SK-N-SH (cell line): ENCODE measurements at regions not wholly inside any gene's neighbourhood (a gene's known extent, or its start where the extent isn't known, plus 50 kb on each side); places are given as distances from the start of the nearest gene placed in this dataset.
"Not testable (repeated sequence)": the region's sequence is repeated elsewhere in the genome, so short reads cannot be mapped to it uniquely, and the experiment has no call there.

ENCODE experiments used
- CTCF ChIA-PET: fragments of 300-600, 350-600 bp; formaldehyde crosslinking; extraction: SDS; loops from one replicate; lab custom pipeline; 2021; lab: Yijun Ruan, JAX
- POLR2A ChIA-PET: fragments of 350-600 bp; sonication (Branson Sonifier 250); formaldehyde crosslinking; extraction: SDS; loops from one replicate; lab custom pipeline; 2020; ENCODE audit warnings: antibody characterized with exemption, inconsistent platforms; lab: Yijun Ruan, JAX
- DNase-seq: peaks from one replicate; pipeline ENCODE4 v3.0.0; 2012
- H2AFZ ChIP-seq: fragments of 200-600 bp; sonication (generic); 2 replicates; pipeline ENCODE4 v1.8.1; 2016; ENCODE audit warnings: antibody characterized with exemption, mild to moderate bottlenecking, low read depth
- H3F3A ChIP-seq: fragments of 200-600 bp; sonication (generic); replicated peaks from 2 replicates; pipeline ENCODE3; 2016; ENCODE audit warnings: antibody characterized with exemption, mild to moderate bottlenecking; ENCODE audit not compliant: insufficient read depth
- H3K27ac ChIP-seq, 2 experiments: fragments of 200-500 bp in 1 of 2; fragments of 200-600 bp in 1 of 2; sonication (Bioruptor generic) in 1 of 2; sonication (generic), shearing (Covaris generic) in 1 of 2; 2 replicates each; pipeline versions ENCODE4 v1.5.1 to v1.6.1; 2014 to 2016; ENCODE audit warnings: low read depth in 2 of 2, inconsistent platforms in 1 of 2, low read length in 1 of 2, mild to moderate bottlenecking in 1 of 2, mixed read lengths in 1 of 2
- H3K27me3 ChIP-seq: fragments of 200-600 bp; sonication (generic), shearing (Covaris generic); 2 replicates; pipeline ENCODE4 v1.6.1; 2016; ENCODE audit warnings: mixed run types; ENCODE audit not compliant: insufficient read depth
- H3K36me3 ChIP-seq, 2 experiments: fragments of 200-500 bp in 1 of 2; fragments of 200-600 bp in 1 of 2; sonication (Bioruptor generic) in 1 of 2; sonication (generic) in 1 of 2; replicated peaks in 1 of 2; 2 replicates each; pipeline versions ENCODE3 to v1.5.1; 2014 to 2016; ENCODE audit warnings: low read length in 1 of 2, mild to moderate bottlenecking in 1 of 2; ENCODE audit not compliant: insufficient read depth in 2 of 2, control insufficient read depth in 1 of 2
- H3K4me1 ChIP-seq, 2 experiments: fragments of 200-500 bp in 1 of 2; fragments of 200-600 bp in 1 of 2; sonication (Bioruptor generic) in 1 of 2; sonication (generic), shearing (Covaris generic) in 1 of 2; 2 replicates each; pipeline versions ENCODE4 v1.5.1 to v1.6.1; 2014 to 2016; ENCODE audit warnings: low read depth in 1 of 2, low read length in 1 of 2, mixed run types in 1 of 2; ENCODE audit not compliant: insufficient read depth in 2 of 2, control insufficient read depth in 1 of 2
- H3K4me2 ChIP-seq: fragments of 200-600 bp; sonication (generic), shearing (Covaris generic); 2 replicates; pipeline ENCODE4 v1.6.1; 2017; ENCODE audit warnings: mixed run types
- H3K4me3 ChIP-seq, 2 experiments: fragments of 200-500 bp in 1 of 2; fragments of 200-600 bp in 1 of 2; sonication (Bioruptor generic) in 1 of 2; sonication (generic), shearing (Covaris generic) in 1 of 2; 2 replicates each; pipeline versions ENCODE4 v1.5.1 to v1.8.1; 2014 to 2016; ENCODE audit warnings: low read depth in 2 of 2, inconsistent platforms in 1 of 2, low read length in 1 of 2, mild to moderate bottlenecking in 1 of 2, mixed read lengths in 1 of 2, moderate library complexity in 1 of 2
- H3K79me2 ChIP-seq: fragments of 200-600 bp; sonication (generic); 2 replicates; pipeline ENCODE4 v1.8.1; 2017; ENCODE audit warnings: mild to moderate bottlenecking; ENCODE audit not compliant: insufficient read depth
- H3K9ac ChIP-seq: fragments of 200-600 bp; sonication (generic); 2 replicates; pipeline ENCODE4 v1.6.1; 2017; ENCODE audit warnings: mixed run types
- H3K9me2 ChIP-seq: fragments of 200-600 bp; sonication (generic); 2 replicates; pipeline ENCODE4 v1.6.1; 2017; ENCODE audit warnings: mixed run types
- H3K9me3 ChIP-seq: fragments of 200-600 bp; sonication (generic); 2 replicates; pipeline ENCODE4 v1.6.1; 2017; ENCODE audit warnings: mixed run types, mild to moderate bottlenecking, moderate library complexity
- H4K20me1 ChIP-seq: fragments of 200-600 bp; sonication (generic); 2 replicates; pipeline ENCODE4 v1.6.1; 2017; ENCODE audit warnings: mild to moderate bottlenecking, mixed run types; ENCODE audit not compliant: insufficient read depth
- ELF1 ChIP-seq: IDR thresholded peaks from 2 replicates; pipeline ENCODE4 v1.4.0; 2012
- EZH2phosphoT487 ChIP-seq: fragments of 200-600 bp; sonication (generic); IDR thresholded peaks from 2 replicates; pipeline ENCODE4 v1.6.1; 2017; ENCODE audit warnings: low read depth, mixed run types, mild to moderate bottlenecking, antibody characterized with exemption, moderate library complexity, borderline replicate concordance
- FOXJ3 ChIP-seq: sonication (generic); formaldehyde crosslinking; IDR thresholded peaks from 2 replicates; pipeline ENCODE4 v1.5.1; 2020; ENCODE audit warnings: mild to moderate bottlenecking, missing genetic modification reagents
- FOXM1 ChIP-seq: IDR thresholded peaks from 2 replicates; pipeline ENCODE4 v1.4.0; 2012; ENCODE audit warnings: low read depth, mild to moderate bottlenecking
- IRF3 ChIP-seq: fragments of 150-350 bp; IDR thresholded peaks from 2 replicates; pipeline ENCODE4 v1.6.1; 2016; ENCODE audit warnings: mild to moderate bottlenecking, low read depth, low read length
- MAX ChIP-seq: IDR thresholded peaks from 2 replicates; pipeline ENCODE4 v1.4.0; 2012; ENCODE audit warnings: low read depth
- MXI1 ChIP-seq: IDR thresholded peaks from 2 replicates; pipeline ENCODE4 v1.6.1; 2012; ENCODE audit warnings: mild to moderate bottlenecking, low read depth, low read length, improper control_type of control experiment
- NFIC ChIP-seq: IDR thresholded peaks from 2 replicates; pipeline ENCODE4 v1.4.0; 2012; ENCODE audit warnings: borderline replicate concordance
- NRF1 ChIP-seq: IDR thresholded peaks from 2 replicates; pipeline ENCODE4 v1.6.1; 2012; ENCODE audit warnings: low read depth, mild to moderate bottlenecking, low read length
- RCOR1 ChIP-seq: fragments of 150-350 bp; IDR thresholded peaks from 2 replicates; pipeline ENCODE4 v1.6.1; 2017; ENCODE audit warnings: antibody characterized with exemption, low read length
- REST ChIP-seq: IDR thresholded peaks from 2 replicates; pipeline ENCODE4 v1.6.1; 2012; ENCODE audit warnings: mild to moderate bottlenecking, low read depth, low read length, moderate library complexity
- RXRA ChIP-seq: IDR thresholded peaks from 2 replicates; pipeline ENCODE4 v1.4.0; 2012; ENCODE audit warnings: low read depth, mild to moderate bottlenecking, borderline replicate concordance
- TCF12 ChIP-seq: IDR thresholded peaks from 2 replicates; pipeline ENCODE4 v1.4.0; 2012
- TEAD4 ChIP-seq: IDR thresholded peaks from 2 replicates; pipeline ENCODE4 v1.4.0; 2012; ENCODE audit warnings: mild to moderate bottlenecking, borderline replicate concordance; ENCODE audit not compliant: insufficient read depth
- YY1 ChIP-seq: IDR thresholded peaks from 2 replicates; pipeline ENCODE4 v1.4.0; 2012; ENCODE audit warnings: low read depth, mild to moderate bottlenecking
- ZBTB33 ChIP-seq: IDR thresholded peaks from 2 replicates; pipeline ENCODE4 v1.4.0; 2012; ENCODE audit warnings: low read depth, borderline replicate concordance
- WGBS: methylation state at CpG from one replicate; pipeline ENCODE4 v1.1.6; 2017; ENCODE audit warnings: low lambda C conversion rate; 5-methylcytosine and 5-hydroxymethylcytosine counted together

- Histone ChIP-seq H3K4me1 (no peaks in the 10 kb centered on the region), H3K9me3 (no peaks in the 10 kb centered on the region), H3K27me3 (no peaks in the 10 kb centered on the region), H3K4me3 (no peak overlapping the region), H4K20me1 (no peaks in the 10 kb centered on the region), H3K9me2 (no peaks in the 10 kb centered on the region), H3K4me2 (no peak overlapping the region), H3K27ac (no peak overlapping the region), H2AFZ (no peak overlapping the region), H3K36me3 (no peaks in the 10 kb centered on the region), H3K9ac (no peak overlapping the region), H3F3A (no peaks in the 10 kb centered on the region), H3K79me2 (no peaks in the 10 kb centered on the region)
- ChIA-PET CTCF (no interaction called here), POLR2A (no interaction called here)
- no peak for DNase-seq
- TF ChIP-seq ELF1, result no peak
- 74% methylated on average over 2 of the region's 2 CpGs for WGBS
Observed at GRCh38 chr6:67000121-67000520, 1293.1 kb upstream of the EYS start.

- H3K4me1 ChIP-seq, H3F3A ChIP-seq, H3K36me3 ChIP-seq, H3K9me3 ChIP-seq, H3K9ac ChIP-seq, POLR2A ChIA-PET, CTCF ChIA-PET, H3K4me2 ChIP-seq, H2AFZ ChIP-seq, DNase-seq, H3K27me3 ChIP-seq, H3K4me3 ChIP-seq, H3K79me2 ChIP-seq, H4K20me1 ChIP-seq, H3K9me2 ChIP-seq, H3K27ac ChIP-seq: not testable (repeated sequence)
- 36% methylated on average over 1 of the region's 1 CpG for WGBS
Observed at GRCh38 chr6:66997579-66997978, 1290.6 kb upstream of the EYS start.

- no peak overlapping the region for H2AFZ ChIP-seq
- H3K9me2 ChIP-seq, result no peaks in the 10 kb centered on the region
- no peaks in the 10 kb centered on the region; the same call in 1 of the 2 replicates for H3K9me3 ChIP-seq
- H3K4me3 ChIP-seq, result no peak overlapping the region
- no peaks in the 10 kb centered on the region for H4K20me1 ChIP-seq
- DNase-seq, result no peak
- H3K36me3 ChIP-seq, result no peaks in the 10 kb centered on the region
- no peak overlapping the region for H3K27ac ChIP-seq
- TF ChIP-seq RXRA (no peak), ZBTB33 (no peak), MXI1 (no peak), TEAD4 (no peak), REST (no peak), MAX (no peak), RCOR1 (no peak), IRF3 (no peak), FOXJ3 (CRISPR knock-in tag) (no peak), YY1 (no peak), EZH2phosphoT487 (no peak), FOXM1 (no peak), NFIC (no peak), TCF12 (no peak), NRF1 (no peak)
- ChIA-PET POLR2A (no interaction called here), CTCF (no interaction called here)
- no peak overlapping the region for H3K9ac ChIP-seq
- no peaks in the 10 kb centered on the region for H3K4me1 ChIP-seq
- WGBS, result 39% methylated on average over 1 of the region's 1 CpG
- H3F3A ChIP-seq, result no peaks in the 10 kb centered on the region
- H3K79me2 ChIP-seq, result no peaks in the 10 kb centered on the region
- no peak overlapping the region for H3K4me2 ChIP-seq
- H3K27me3 ChIP-seq, result no peaks in the 10 kb centered on the region
Observed at GRCh38 chr6:66995669-66996068, 1288.6 kb upstream of the EYS start.
